Vagina (tissue), 2 donors: ENCODE measurements at regions not wholly inside any gene's neighbourhood (a gene's known extent, or its start where the extent isn't known, plus 50 kb on each side); places are given as distances from the start of the nearest gene placed in this dataset.

ENCODE experiments used
- POLR2A ChIP-seq, 2 donors: fragments of 450-650 bp; IDR thresholded peaks; one replicate each; pipeline ENCODE4 v1.6.1; 2017; ENCODE audit warnings: antibody characterized with exemption in 2 of 2, mild to moderate bottlenecking in 2 of 2, moderate library complexity in 2 of 2
- TF ChIP-seq, protein P1 (sequence below), 3 experiments: fragments of 450-650 bp in 2 of 3; fragments of 200-600 bp in 1 of 3; sonication (generic) in 1 of 3; IDR thresholded peaks; one replicate each; pipeline ENCODE4 v1.5.1; 2017 to 2019; ENCODE audit warnings: antibody characterized with exemption in 3 of 3, mild to moderate bottlenecking in 2 of 3, moderate library complexity in 2 of 3

DNA sequence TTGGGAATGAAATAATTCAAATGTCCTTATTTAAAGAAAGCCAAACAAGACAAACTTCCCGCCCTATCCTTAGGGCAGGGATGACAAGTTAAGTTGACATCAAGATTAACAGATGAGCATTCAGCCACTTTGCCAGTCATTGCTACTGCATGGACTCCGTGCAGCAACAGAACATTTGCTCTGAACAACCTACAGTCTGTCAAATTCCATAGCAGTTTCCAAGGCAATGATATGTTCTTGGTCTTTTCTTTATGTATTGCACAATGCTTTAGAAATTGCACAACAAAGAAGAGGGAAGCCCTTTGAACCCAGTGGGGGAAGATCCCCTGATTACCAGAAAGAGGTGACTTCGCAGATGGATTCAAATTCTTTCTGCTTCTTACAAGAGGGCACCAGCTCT lies 269.8 kb downstream of the BCAT1 start:
- TF ChIP-seq, protein P1, sequence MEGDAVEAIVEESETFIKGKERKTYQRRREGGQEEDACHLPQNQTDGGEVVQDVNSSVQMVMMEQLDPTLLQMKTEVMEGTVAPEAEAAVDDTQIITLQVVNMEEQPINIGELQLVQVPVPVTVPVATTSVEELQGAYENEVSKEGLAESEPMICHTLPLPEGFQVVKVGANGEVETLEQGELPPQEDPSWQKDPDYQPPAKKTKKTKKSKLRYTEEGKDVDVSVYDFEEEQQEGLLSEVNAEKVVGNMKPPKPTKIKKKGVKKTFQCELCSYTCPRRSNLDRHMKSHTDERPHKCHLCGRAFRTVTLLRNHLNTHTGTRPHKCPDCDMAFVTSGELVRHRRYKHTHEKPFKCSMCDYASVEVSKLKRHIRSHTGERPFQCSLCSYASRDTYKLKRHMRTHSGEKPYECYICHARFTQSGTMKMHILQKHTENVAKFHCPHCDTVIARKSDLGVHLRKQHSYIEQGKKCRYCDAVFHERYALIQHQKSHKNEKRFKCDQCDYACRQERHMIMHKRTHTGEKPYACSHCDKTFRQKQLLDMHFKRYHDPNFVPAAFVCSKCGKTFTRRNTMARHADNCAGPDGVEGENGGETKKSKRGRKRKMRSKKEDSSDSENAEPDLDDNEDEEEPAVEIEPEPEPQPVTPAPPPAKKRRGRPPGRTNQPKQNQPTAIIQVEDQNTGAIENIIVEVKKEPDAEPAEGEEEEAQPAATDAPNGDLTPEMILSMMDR (IDR thresholded peaks at IDR 0.05) = no peak
- TF ChIP-seq POLR2A (IDR thresholded peaks at IDR 0.05) = no peak
